ENCODE measurements at regions not wholly inside any gene's neighbourhood (a gene's known extent, or its start where the extent isn't known, plus 50 kb on each side); places are given as distances from the start of the nearest gene placed in this dataset.

- DNase-seq (ENCODE audit: low spot score): no peak
These were observed 101.9 kb downstream of the GAS2L3 start for GRCh38 chr12:100675432-100675831.

DNA sequence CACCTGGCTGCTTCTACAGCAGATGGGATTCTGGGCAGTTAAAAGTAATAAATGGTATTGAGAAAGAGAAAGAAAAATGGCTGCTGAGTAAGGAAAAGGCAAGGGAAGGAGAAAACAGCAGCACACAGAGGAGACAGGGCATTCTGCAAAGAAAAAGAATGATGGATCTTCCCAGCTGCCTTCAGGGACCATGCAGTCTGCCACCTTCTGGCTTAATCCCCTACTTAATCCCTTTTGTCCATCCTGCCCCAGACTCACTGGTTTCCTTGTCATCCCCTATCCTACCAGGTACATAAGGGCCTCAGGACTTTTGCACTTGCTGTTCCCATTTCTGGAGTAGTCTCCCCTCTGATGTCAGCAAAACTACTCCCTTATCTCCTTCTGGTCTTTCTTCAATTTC is 107.6 kb downstream of the GAS2L3 start:
- DNase-seq (ENCODE audit: low spot score): no peak

GRCh38 chr12:100682178-100682577 is 108.7 kb downstream of the GAS2L3 start:
- no peak for DNase-seq (ENCODE audit: low spot score)

GRCh38 chr12:100687686-100688085 is 106.9 kb upstream of the ANO4 start:
- no peak for DNase-seq (ENCODE audit: low spot score)

GRCh38 chr12:100688451-100688864 is 106.1 kb upstream of the ANO4 start:
- no peak for DNase-seq (ENCODE audit: low spot score)

DNA sequence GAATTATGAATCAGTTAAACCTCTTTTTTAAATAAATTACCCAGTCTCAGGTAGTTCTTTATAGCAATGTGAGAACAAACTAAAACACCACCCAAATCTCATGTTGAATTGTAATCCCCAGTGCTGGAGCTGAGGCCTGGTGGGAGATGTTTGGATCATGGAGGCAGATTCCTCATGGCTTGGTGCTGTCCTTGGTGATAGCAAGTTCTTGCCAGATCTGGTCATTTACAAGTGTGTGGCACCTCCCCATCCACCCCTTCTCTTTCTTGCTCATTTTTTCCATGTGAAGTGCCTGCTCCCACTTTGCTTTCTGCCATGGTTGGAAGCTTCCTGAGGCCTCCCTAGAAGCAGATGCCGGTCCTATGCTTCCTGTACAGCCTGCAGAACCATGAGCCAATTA is 102.1 kb upstream of the ANO4 start:
- DNase-seq (ENCODE audit: low spot score): no peak

DNA sequence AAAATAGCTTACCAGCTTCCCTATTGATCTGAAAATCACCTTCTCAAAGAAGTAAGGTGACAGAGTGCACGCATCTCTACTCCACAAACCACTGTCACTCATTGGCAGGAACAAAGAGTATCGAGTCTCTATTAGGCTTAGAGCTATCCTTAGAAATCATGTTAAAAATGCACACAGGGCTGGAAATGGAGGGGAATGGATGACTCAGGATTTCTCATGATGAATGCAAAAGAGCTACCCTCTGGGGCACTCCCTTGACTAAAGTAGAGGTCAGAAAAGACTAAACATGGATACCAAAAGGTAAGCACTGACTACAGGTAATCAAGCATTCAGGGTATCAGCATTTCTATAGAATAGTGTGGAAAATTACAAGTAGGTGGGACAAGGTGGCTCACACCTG is 96.1 kb upstream of the ANO4 start:
- no peak for DNase-seq (ENCODE audit: low spot score)

DNA sequence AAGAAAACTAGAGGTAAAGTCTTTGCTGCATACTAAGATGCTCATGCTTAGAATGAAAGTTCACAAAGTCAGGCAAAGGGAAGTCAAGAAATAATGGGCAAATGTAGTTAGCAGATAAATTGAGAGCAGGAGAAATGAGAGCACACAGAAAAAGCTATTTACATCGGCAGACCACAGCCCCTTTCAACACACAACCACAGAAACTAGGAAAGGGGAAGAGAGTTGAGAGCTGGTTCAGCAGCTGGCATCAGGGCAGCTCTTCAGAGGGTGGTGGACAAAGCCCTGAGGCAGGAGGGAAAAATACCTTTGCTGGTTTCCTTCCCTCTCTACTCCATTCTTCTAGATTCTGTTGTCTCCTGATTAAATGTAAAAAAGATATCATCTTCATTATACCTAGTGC is 95.4 kb upstream of the ANO4 start:
- DNase-seq (ENCODE audit: low spot score): no peak

- DNase-seq (ENCODE audit: low spot score): no peak
These were observed 91.2 kb upstream of the ANO4 start for GRCh38 chr12:100703337-100703736.

- DNase-seq (ENCODE audit: low spot score): no peak
These were observed 90.7 kb upstream of the ANO4 start for GRCh38 chr12:100703868-100704267.

DNA sequence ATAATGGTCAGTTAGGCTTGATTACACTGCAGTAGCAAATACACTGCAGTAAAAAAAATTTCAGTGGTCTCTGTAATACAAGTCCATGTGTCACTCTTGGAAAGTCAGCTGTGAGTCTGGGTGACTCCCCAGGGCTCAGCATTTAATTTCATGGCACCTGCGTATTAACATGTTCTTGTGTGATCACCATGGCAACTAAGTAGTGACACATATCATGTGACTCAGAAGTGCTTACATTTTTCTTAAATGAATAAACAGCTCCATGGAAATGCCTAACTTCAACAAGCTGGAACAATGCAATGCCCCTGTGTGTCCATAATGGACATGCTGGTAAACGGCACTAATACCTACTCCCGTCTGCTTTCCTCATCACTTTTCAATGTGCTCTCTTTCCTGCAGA is 88.5 kb upstream of the ANO4 start:
- no peak for DNase-seq (ENCODE audit: low spot score)

- DNase-seq (ENCODE audit: low spot score): no peak
These were observed 86.0 kb upstream of the ANO4 start for GRCh38 chr12:100708591-100708990.

GRCh38 chr12:100715976-100716944 is 78.3 kb upstream of the ANO4 start:
- peak; percentile 27 for DNase-seq (ENCODE audit: low spot score)

DNA sequence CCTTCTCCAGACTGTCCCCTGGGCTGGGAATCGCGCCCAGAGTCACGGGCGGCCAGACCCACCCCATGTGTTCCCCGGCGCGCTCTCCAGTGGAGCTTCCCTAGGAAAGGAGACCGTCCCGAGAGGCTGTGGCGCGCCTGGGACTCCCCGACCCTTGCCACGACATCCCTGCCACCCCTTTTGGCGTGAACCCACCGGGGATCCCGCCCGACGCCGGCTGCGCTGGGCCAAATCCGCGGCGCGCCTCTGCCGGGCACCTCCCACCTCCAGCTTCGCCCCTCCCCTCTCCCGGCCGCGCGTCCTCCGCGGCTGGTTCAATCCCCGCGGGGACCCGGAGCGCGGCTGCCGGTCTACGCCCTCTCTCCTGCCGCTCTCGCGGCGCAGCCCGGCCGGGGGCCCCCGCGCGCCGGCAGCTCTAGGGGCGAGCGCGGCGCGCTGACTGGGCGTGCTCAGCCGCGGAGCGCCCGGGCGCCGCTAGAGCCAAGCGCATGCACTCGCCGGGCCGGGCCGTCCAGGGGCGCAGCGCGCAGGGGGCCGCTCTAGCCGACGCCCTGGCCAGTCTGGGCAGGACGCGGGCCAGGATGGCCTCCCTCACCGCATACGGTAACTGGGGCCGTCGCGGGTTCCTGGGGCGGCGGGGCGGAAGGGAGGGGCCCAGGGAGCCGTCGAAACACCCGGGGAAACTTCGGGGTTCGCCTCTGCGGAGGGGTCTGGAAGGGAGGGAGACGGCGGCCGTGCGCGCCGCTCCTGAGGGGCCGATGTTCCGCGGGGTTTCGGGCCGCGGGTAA is 77.4 kb upstream of the ANO4 start:
- peak; percentile 78 for DNase-seq (ENCODE audit: low spot score)

DNA sequence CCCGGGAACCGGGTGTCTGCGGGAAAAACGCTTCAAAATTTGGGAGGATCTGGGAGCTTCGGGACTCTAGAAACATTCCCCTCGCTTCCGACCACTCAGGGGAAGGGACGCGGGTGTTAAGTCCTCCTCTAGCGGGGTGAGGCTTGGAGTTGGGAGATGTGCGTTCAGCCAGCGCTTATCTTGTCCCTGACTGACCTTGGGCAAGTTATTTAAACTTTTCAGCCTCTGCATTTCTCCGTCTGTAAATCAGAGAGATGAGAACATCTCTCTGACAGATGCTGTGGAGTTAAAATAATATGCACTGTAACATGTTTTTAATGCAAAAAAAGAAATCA is 76.9 kb upstream of the ANO4 start:
- DNase-seq (ENCODE audit: low spot score): no peak

GRCh38 chr12:100718187-100718586 is 76.4 kb upstream of the ANO4 start:
- no peak for DNase-seq (ENCODE audit: low spot score)

DNA sequence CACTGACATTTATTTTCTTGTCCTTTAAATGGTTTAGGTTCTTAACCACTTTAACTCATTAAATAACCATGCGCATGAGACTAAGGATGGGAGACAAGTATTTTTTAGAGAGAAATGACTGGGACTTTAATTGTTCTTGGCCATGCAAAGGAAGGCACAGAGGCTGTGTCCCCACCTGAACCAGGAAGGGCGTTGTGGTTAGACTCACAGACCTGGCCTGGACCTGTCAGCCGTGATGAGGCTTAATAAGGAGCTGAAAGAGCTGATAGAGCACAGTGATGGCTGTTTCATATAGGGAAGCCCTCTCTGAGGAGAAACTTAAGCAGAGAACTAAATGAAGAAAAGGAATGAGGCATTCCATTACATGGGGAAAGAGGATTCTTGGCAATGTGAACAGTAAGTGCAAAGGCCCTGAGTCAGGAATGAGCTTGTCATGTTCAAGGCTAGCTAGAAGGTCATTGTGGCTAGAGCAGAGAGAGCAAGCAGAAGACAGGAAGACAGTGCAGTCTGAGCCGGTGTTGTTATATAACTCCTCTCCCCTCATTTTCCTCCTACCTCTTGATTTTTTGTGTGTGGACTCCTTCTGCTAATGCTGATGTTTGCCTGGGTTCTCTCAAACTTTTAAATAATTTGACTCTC is 74.4 kb upstream of the ANO4 start:
- no peak for DNase-seq (ENCODE audit: low spot score)

DNA sequence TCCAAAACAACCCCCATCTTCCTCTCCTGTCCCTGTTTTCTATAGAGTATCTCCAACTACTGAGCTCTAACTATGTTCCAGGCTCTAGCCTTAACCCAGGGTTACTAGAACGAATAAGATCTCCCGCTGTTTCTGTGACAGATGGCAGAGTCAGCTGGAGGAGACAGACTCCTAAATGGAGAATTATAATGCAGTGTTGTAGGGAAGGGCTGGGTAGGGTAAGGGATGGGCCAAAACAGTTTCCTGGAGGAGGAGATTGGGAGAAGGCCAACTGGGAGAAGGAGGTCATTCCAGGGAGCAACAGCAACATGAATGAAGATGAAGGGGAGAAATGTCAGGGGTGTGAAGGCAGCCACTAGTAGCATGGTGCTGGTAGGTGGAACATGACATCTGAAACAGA is 73.4 kb upstream of the ANO4 start:
- DNase-seq (ENCODE audit: low spot score): no peak

DNA sequence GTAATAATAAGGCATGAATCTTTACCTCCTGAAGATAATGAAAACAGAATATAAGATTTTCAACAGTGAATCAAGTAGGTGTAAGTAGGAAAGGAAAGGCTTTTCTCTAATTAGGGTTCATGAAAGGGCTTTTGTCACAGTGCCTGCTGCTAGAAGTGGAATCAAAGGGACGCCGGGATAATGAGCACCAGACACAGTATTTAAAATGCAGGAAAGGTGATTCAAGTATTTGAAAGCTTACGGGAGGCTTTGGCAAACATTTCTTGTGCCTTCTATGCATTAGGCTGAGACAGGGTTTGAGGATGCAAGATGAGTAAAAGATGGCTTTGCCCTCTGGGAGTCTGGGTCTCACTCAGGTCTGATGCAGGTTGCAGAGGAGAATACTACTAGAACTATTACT is 70.5 kb upstream of the ANO4 start:
- no peak for DNase-seq (ENCODE audit: low spot score)

DNA sequence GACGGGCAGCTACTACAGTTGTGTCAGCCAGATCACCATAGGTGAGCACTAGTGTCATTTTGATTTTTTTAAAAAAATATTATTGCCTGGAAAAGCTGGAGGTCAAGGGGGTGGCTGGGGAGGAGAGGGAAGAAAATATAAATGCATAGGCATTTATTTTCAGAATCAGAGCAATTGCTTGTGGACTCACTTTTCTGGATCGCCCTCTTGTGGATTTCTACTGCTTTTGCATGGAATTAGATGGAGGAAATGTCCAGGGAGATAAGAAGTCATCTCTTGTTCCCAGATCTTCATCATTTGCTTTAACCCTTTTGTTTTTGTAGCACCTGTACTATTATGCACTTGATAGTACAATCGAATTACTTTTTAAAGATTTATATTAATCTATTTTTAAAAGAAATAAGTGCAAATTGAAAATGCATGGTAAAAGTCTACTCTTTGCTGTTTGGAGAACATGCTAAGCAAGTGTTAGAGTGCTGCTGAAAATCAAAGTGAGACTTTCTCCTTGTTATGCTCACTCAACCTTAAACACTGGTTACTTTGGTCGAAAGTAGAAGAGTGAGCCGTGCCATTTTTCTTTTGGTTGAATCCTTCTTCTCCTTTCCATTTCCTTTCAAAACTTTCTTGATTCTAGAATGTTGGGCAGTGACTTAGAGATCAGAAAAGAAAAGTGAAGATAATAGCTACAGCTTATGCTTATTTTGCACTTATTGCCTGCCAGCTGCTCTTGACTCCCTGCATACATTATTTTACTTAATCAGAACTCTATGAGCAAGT is 60.6 kb upstream of the ANO4 start:
- peak; percentile 38 for DNase-seq (ENCODE audit: low spot score)

DNA sequence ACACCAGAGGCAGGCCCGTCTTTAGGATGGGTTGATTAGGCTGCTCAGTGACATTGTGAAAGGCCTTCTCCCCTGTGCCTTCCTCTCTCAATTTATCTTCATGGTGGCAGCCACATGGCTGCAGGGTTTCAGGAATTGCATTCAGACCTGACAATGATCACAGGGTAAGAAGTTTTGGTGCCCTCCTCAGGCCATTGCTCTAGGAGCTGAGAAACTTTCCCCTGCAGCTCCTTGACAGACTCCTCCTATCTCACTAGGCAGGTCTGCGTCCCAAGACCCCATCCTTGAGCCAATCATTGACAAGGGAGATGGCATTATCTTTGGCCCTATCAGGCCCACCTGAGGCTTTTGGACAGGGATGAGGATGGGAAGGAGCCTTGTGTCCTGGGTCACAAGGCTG is 57.4 kb upstream of the ANO4 start:
- DNase-seq (ENCODE audit: low spot score): no peak

GRCh38 chr12:100738086-100738485 is 56.5 kb upstream of the ANO4 start:
- DNase-seq (ENCODE audit: low spot score): no peak

Measured in D341Med (cell line).